ENCODE measurements at regions not wholly inside any gene's neighbourhood (a gene's known extent, or its start where the extent isn't known, plus 50 kb on each side); places are given as distances from the start of the nearest gene placed in this dataset.

DNA sequence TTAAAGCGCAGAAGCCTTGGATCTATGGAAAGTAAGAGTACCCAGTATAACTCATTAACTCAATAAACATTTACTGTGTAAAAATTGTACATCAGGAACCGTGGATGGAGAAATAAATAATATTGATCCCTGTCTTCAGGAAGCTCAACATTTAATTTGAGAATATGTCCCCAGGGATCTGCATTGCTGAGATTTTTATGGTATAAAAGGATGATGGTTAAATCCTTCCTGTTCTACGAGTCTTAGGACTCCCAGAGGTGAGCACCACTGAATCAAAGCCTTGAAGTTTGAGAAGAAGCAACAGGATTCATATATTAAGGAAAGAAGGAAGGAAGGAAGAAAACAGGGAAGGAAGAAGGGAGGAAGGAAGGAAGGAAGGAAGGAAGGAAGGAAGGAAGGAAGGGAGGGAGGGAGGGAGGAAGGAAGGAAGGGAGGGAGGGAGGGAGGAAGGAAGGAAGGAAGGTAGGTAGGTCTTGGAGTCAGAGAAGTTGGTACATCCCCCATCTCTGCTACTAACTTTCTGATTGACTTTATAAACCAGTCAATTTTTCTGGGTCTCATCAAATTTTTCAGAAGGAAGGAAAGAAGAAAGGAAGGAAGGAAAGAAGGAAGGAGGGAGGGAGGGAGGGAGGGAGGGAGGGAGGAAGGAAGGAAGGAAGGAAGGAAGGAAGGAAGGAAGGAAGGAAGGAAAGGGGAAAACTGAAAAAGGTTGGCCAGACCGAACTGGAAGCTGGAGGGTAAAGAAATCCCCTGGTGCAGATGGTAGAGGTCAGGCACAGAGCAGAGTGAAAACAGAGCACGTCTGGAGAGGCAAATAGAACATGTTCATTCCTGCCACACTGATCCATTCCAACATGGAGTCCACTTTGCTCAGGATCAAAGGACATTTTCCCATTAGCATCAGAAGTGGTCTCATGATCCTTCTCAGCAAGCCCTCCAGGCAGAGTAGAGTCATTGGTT, 422.2 kb upstream of the CDH11 start:
- DNase-seq (ENCODE audit: low spot score): no peak

DNA sequence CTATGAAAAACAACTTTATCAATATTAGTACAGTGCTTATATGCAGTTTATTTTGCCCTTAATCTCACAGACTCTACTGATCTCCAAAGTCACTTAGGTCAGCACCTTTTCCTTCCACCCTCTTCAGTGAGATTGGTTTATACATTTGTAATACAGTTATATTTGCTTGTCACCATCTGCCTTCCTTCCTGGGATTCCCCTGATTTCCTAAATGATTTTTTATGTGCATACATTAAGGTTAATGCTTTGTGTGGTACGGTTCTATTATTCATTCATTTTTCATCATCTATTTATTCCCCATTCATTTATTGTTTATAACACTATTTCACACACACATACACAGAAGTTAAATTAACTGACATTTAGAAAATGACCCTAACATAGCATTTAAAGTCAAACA, 419.8 kb upstream of the CDH11 start:
- no peak for DNase-seq (ENCODE audit: low spot score)

- no peak for DNase-seq (ENCODE audit: low spot score)
Measured at GRCh38 chr16:65540901-65541300, 419.0 kb upstream of the CDH11 start.

GRCh38 chr16:65538976-65539375, 417.1 kb upstream of the CDH11 start:
- no peak for DNase-seq (ENCODE audit: low spot score)

- no peak for DNase-seq (ENCODE audit: low spot score)
Measured at GRCh38 chr16:65537336-65537735, 415.5 kb upstream of the CDH11 start.

DNA sequence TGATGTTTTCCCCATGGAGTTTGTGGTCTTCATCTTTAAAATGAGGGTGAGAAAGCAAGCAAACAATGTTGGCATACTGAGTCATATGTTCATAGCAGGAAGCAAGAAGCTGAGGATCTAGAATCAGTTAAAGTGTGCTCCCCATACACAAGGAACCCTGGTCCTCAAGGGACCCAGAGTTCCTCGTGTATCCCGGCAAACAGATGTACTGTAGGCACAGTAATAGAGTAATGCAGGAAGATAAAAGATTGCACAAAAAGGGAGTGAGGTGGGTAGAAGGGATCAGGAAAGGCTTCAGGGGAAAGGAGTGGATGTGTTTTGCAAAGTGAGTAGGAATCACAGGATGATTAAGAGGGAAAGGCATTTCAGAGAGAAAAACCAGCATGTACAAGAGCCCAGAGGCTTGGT, 412.3 kb upstream of the CDH11 start:
- DNase-seq (ENCODE audit: low spot score): no peak

GRCh38 chr16:65532846-65533245, 411.0 kb upstream of the CDH11 start:
- no peak for DNase-seq (ENCODE audit: low spot score)

DNA sequence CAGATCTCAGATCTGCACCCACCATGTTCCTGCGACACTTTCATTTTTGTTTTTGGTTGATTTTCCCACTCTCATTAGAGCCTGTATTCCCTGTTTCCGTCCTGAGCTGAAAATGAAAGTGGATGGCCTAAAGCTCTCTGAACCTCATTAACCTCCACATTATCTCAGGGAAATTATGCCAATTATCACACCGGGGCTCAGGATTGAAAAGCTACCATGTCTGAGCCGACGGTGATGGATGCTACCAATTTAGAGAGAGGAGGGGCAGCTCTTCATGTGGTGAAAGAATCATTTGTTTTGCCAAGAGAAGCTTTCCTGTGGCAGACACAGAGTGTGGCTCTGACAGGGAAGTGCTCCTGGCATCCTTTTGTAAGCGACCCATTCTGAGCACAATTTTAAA, 410.4 kb upstream of the CDH11 start:
- DNase-seq (ENCODE audit: low spot score): no peak

DNA sequence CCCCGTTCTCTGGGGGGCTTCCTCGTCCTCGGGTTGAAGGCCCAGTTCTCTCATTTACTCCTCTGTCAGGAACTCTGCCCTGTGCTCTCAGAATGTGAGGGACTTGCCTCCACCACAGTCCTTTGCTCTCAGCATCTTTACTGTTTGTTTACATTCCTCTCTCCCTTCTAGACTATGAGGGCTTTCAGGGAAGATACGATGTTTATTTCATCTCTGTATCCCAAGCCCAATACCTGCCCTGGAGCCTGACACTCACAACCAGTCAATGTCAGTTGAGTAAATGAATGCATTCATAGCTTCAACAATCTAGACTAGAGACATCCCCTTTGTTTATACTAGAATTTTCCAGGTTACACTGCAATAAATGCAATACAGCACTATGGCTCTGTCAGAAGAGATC, 409.6 kb upstream of the CDH11 start:
- no peak for DNase-seq (ENCODE audit: low spot score)

DNA sequence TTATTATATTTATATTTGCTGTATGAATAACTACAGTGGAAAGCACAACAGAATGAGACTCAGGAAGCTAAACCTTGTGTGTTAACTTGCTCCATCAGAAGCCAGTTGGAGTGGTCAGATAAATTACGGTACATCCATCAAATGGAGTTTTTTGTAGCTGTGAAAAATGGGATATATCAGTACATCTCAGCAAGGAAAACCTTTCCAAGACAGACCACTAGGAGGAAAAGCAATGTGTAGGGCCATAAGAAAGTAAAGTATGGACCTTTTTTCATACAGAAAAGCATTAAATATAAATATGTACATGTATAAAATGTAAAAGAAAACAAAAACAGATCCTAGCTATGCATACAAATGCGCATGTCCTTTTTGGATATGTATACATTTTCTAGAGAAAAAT, 403.8 kb upstream of the CDH11 start:
- DNase-seq (ENCODE audit: low spot score): no peak

GRCh38 chr16:65524997-65525396, 403.1 kb upstream of the CDH11 start:
- no peak for DNase-seq (ENCODE audit: low spot score)

DNA sequence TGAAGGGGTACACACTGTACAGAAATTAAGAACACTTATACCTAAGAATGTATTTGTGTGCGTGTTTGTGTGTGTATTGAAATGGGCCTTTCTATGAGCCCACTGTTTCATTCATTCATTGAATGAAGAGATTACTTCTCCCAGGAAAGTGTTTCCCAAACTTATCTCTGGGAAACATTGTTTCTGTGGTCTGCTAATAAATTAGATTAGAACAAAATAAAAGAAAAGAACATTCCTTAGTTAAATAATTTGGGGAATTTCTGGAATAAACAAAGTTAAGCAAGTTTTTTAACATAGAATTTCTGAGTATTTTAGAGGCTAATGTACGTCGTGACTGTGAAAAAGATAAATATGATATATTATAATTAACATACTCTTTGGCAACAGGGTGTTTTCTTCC, 402.4 kb upstream of the CDH11 start:
- DNase-seq (ENCODE audit: low spot score): no peak

DNA sequence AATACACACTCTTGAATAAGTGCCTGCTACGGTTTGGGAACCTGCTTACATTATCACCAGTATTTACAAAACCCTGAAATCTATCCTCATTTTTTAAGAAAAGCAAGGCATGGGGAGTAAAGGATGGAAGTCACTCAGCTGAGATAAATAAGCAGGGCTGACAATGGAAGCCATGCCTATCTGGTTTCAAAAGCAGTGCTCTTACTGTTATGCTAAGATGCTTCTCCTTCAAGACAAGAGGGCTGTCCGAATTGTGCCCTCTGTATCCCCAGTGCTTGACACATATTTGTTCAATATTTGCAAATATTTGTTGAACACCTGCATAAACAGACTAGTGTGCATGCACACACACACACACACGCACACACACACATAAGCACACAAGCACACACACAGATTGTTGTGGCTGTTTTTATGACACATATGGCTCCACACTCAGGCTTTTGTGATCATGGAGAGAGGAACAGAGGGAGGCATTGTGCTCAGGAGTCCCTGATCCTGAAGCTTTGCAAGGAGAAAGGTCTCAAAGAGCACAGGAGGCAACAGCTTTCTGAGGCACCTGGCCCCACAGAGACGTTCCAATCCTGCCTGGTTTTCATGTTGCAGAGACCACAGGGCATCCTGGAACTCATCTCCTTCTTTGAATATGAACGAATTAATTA, 401.6 kb upstream of the CDH11 start:
- no peak for DNase-seq (ENCODE audit: low spot score)

GRCh38 chr16:65522412-65522811, 400.5 kb upstream of the CDH11 start:
- no peak for DNase-seq (ENCODE audit: low spot score)

- no peak for DNase-seq (ENCODE audit: low spot score)
Measured at GRCh38 chr16:65521633-65522328, 399.9 kb upstream of the CDH11 start.

DNA sequence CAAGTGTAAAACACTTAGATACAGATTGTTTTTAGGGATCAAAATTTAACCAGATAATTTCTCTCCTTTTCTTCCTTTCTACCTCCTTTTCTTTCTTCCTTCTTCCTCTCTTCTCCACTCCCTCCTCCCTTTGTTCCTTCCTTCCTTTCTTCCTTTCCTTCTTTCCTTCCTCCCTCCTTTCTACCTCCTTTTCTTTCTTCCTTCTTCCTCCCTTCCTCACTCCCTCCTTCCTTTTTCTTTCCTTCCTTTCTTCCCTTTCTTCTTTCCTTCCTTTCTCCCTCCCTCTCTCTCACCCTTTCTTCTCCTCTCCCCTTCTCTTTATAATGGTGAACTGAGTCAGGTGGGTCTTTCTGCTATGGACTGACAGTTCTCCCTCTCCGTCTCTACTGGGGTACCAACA, 397.5 kb upstream of the CDH11 start:
- DNase-seq (ENCODE audit: low spot score): no peak

GRCh38 chr16:65515193-65515592, 393.3 kb upstream of the CDH11 start:
- no peak for DNase-seq (ENCODE audit: low spot score)

DNA sequence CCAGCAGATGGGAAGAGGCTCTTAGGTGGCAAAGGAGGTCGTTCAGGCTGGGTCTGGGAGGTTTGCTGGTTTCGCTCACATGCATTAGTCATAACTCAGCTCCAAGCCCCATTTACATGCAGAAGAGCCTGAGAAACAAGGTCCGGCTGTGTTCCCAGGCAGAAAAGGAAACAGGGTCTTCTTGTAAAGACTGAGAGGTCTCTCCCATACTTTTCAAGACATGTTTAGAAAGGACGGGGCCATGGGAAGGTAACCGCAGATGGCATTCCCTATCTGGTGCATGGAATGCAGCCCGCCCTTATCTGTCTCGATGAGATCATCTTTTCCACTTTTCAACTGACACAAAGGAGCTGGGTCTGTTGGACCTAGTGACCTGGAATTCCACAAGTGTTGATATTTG, 389.0 kb upstream of the CDH11 start:
- DNase-seq (ENCODE audit: low spot score): no peak

DNA sequence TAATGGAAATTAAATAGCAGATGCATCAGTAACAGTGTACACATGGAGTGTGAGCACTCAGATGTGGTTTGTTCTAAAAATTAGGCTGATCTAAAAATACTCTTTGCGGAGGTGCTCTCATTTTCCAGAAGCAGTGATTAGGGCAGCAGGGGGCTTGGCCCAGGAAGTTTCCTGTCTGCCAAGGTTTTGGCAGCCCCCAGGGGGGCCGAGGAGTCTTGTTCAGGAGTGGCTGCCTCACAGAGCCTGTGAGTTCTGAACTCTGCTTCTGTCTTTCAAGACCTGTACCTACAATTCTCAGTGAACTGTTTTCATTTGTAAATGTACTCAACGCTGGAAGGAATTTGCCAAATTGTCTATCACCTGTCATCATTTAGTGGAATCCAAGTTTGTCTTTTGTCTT, 388.4 kb upstream of the CDH11 start:
- no peak for DNase-seq (ENCODE audit: low spot score)

DNA sequence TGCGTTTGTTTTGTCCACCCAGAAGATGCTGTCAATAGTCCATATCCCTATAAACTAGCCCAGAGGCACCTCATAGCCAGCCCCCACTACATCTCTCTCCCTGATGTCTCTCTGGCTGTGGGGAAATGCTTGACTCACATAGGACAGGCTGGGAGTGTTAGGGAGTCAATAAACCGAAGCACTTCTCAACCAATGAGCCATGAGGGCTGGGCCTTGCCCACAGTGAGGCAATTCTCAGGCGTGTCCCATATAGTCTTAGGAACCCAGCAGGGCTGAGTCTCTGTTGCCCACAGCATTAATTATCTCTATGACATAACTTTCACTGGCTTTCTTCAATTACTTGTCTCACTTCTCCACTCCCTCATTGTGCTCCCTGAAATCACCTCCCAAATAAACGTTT, 387.3 kb upstream of the CDH11 start:
- DNase-seq (ENCODE audit: low spot score): no peak

DNA sequence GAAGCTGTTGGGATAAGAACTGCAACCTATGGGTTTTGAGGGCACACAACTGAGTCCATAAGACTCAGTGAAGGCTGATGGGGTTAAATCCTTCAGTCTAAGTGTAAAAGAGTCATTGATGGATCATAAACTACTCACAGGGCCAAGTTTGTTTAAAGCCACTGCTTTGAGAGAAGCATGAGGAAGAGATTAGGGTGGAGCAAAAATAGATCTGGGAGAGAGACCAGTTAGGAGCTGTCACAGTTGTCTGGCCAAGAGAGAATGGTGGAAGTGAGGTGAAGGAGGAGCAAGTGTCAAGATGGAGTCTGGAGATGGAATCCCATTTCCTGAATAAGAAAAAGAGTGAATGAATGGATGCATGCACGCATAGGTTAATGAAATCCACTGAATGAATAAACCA, 379.1 kb upstream of the CDH11 start:
- no peak for DNase-seq (ENCODE audit: low spot score)

DNA sequence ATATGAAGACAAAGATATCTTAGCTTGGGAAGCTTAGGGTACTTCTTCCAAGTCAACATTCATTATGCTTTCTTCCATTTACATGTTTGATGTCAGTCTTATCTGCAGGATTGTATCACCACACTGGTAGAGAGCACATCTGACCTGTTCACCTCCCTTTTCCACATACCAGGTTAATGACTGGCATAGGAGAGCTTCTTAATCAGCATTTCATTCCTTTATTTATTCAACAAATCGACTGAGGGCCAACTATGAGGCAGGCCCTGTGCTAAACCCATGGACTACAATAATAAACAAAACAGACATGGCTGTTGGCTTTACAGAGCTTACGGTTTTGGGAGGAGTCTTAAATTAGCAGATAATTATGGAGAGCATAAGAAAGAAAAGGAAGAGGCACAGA, 378.1 kb upstream of the CDH11 start:
- DNase-seq (ENCODE audit: low spot score): no peak

GRCh38 chr16:65499566-65499965, 377.7 kb upstream of the CDH11 start:
- no peak for DNase-seq (ENCODE audit: low spot score)
